HepG2 (cell line): ENCODE measurements at regions not wholly inside any gene's neighbourhood (a gene's known extent, or its start where the extent isn't known, plus 50 kb on each side); places are given as distances from the start of the nearest gene placed in this dataset.

ENCODE experiments used
- ATAC-seq: fragments of 200-7000 bp; cut with Tn5 transposase; 3 replicates; pipeline ENCODE4 v1.9.1; 2020; ENCODE audit warnings: mild to moderate bottlenecking, moderate library complexity
- BruUV-seq: library from RNA; stranded (reverse); fragments of 400-500 nt; replicated peaks from 2 replicates; lab custom pipeline; 2021; lab: Mats Ljungman, UMichigan
- CTCF ChIA-PET: fragments of 300-600 bp; formaldehyde crosslinking; extraction: SDS; loops from one replicate; lab custom pipeline; 2021; ENCODE audit warnings: low total read pairs, inconsistent platforms, low intra/inter-chr PET ratio; lab: Yijun Ruan, JAX
- POLR2A ChIA-PET: fragments of 350-600 bp; sonication (Branson Sonifier 250); formaldehyde crosslinking; loops from one replicate; lab custom pipeline; 2020; ENCODE audit warnings: antibody characterized with exemption, inconsistent platforms; lab: Yijun Ruan, JAX
- DNase-seq: peaks from one replicate; pipeline ENCODE4 v3.0.0-alpha.2; 2015; ENCODE audit warnings: low spot score
- FAIRE-seq: peaks from 3 replicates; lab custom pipeline; 2011; peaks lifted over from hg19 to GRCh38; lab: Jason Lieb, UNC
- H2AFZ ChIP-seq: one replicate; pipeline ENCODE4 v1.6.1; 2011; ENCODE audit warnings: low read length, inconsistent platforms
- H3K27ac ChIP-seq: fragments of 300-600 bp; 3 replicates; pipeline ENCODE4 v1.8.0; 2011; ENCODE audit warnings: mixed run types, mild to moderate bottlenecking, mixed read lengths, low read length, inconsistent platforms; ENCODE audit not compliant: insufficient read depth; ENCODE audit errors: extremely low read length
- H3K27me3 ChIP-seq, 2 experiments: fragments of 200-600 bp in 1 of 2; 2 replicates in 1 of 2; 3 replicates in 1 of 2; pipeline versions ENCODE4 v1.6.0 to v1.8.0; 2011; ENCODE audit warnings: low read length in 2 of 2, mild to moderate bottlenecking in 2 of 2, moderate library complexity in 2 of 2, inconsistent platforms in 1 of 2; ENCODE audit not compliant: insufficient read depth in 2 of 2, control insufficient read depth in 1 of 2
- H3K36me3 ChIP-seq, 2 experiments: fragments of 200-600 bp in 1 of 2; replicated peaks in 1 of 2; 2 replicates in 1 of 2; 3 replicates in 1 of 2; pipeline versions ENCODE4 v1.5.1 to v1.8.0; 2011; ENCODE audit warnings: low read length in 2 of 2, inconsistent platforms in 1 of 2; ENCODE audit not compliant: insufficient read depth in 2 of 2, control insufficient read depth in 1 of 2
- H3K4me1 ChIP-seq: 2 replicates; pipeline ENCODE4 v1.5.1; 2012; ENCODE audit warnings: low read length, inconsistent platforms; ENCODE audit not compliant: insufficient read depth
- H3K4me2 ChIP-seq: 2 replicates; pipeline ENCODE4 v1.6.0; 2011; ENCODE audit warnings: low read depth, low read length, inconsistent platforms
- H3K4me3 ChIP-seq, 3 experiments: fragments of 200-600 bp in 1 of 3; sonication (generic), shearing (Covaris generic) in 1 of 3; replicated peaks in 1 of 3; 2 replicates each; pipeline ENCODE4 v1.5.1; 2011 to 2016; ENCODE audit warnings: low read length in 3 of 3, inconsistent platforms in 2 of 3, low read depth in 2 of 3, mild to moderate bottlenecking in 2 of 3, control low read depth in 1 of 3, mixed read lengths in 1 of 3; ENCODE audit not compliant: insufficient read depth in 1 of 3
- H3K79me2 ChIP-seq: one replicate; pipeline ENCODE4 v1.6.1; 2011; ENCODE audit warnings: low read length, inconsistent platforms; ENCODE audit not compliant: insufficient read depth
- H3K9ac ChIP-seq: 2 replicates; pipeline ENCODE4 v1.6.0; 2011; ENCODE audit warnings: mild to moderate bottlenecking, low read depth, low read length, inconsistent platforms; ENCODE audit not compliant: insufficient read depth
- H3K9me3 ChIP-seq: 2 replicates; pipeline ENCODE4 v1.5.1; 2012; ENCODE audit warnings: mild to moderate bottlenecking, low read length
- H4K20me1 ChIP-seq: 2 replicates; pipeline ENCODE4 v1.6.0; 2011; ENCODE audit warnings: inconsistent platforms, mild to moderate bottlenecking, low read length, moderate library complexity; ENCODE audit not compliant: insufficient read depth
- IRF2 ChIP-seq: IDR thresholded peaks from 2 replicates; pipeline ENCODE4 v1.6.1; 2018; ENCODE audit warnings: missing genetic modification reagents, missing compliant biosample characterization
- KDM5B ChIP-seq: sonication (generic); formaldehyde crosslinking; IDR thresholded peaks from 2 replicates; pipeline ENCODE4 v1.4.0; 2020; ENCODE audit warnings: missing genetic modification reagents, mild to moderate bottlenecking, borderline replicate concordance
- SUZ12 ChIP-seq: fragments of 150-350 bp; IDR thresholded peaks from 2 replicates; pipeline ENCODE4 v1.6.1; 2014; ENCODE audit warnings: low read depth, low read length
- ZNF30 ChIP-seq: sonication (generic); formaldehyde crosslinking; IDR thresholded peaks from 2 replicates; pipeline ENCODE4 v1.5.0; 2020; ENCODE audit warnings: mild to moderate bottlenecking, missing genetic modification reagents
- in situ Hi-C: cut with HindIII; loops from 2 replicates; pipeline ENCODE4 v1.10.0; 2017; ENCODE audit warnings: low pct_unique_long_range_greater_than_20kb; ENCODE audit not compliant: extremely low pct_ligation_motif_present
- intact Hi-C: fragments of 100-400 bp; cut with micrococcal nuclease; formaldehyde crosslinking; loops from one replicate; pipeline ENCODE4 v1.10.0; 2022; ENCODE audit not compliant: unreplicated experiment
- TF ChIP-seq, protein P1 (sequence below): fragments of 450-650 bp; IDR thresholded peaks from 2 replicates; pipeline ENCODE4 v1.6.1; 2017; ENCODE audit warnings: mild to moderate bottlenecking
- TF ChIP-seq, protein P2 (sequence below): sonication (generic); formaldehyde crosslinking; conservative IDR thresholded peaks from 2 replicates; pipeline ENCODE4 v1.4.0; 2020; ENCODE audit warnings: missing genetic modification reagents
- TF ChIP-seq, protein P3 (sequence below): sonication (generic); formaldehyde crosslinking; IDR thresholded peaks from 2 replicates; pipeline ENCODE4 v1.4.0; 2020; ENCODE audit warnings: low read depth, missing genetic modification reagents

DNA sequence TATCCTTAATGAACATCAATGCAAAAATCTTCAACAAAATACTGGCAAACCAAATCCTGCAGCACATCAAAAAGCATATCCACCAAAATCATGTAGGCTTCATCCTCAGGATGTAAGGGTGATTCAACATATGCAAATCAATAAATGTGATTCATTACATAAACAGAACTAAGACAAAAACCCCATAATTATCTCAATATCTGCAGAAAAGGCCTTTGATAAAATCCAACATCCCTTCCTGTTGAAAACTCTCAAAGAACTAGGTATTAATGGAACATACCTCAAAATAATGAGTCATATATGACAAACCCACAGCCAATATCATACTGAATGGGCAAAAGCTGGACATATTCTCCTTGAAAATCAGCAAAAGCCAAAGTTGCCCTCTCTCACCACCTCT lies 54.6 kb upstream of the DEPDC1 start:
- no peaks in the 10 kb centered on the region for H3K79me2 ChIP-seq
- ChIA-PET POLR2A (no interaction called here), CTCF (no interaction called here)
- H3K9ac ChIP-seq, result no peak overlapping the region
- peaks cover 89% of the 10 kb centered on the region for H3K9me3 ChIP-seq
- H2AFZ ChIP-seq, result no peak overlapping the region
- FAIRE-seq (no peak), ATAC-seq (no peak), DNase-seq (no peak)
- intact Hi-C loops, result no loop called here
- no peaks in the 10 kb centered on the region for H4K20me1 ChIP-seq
- no TSS peak for BruUV-seq
- in situ Hi-C loops, result no loop called here
- TF ChIP-seq, protein P1, sequence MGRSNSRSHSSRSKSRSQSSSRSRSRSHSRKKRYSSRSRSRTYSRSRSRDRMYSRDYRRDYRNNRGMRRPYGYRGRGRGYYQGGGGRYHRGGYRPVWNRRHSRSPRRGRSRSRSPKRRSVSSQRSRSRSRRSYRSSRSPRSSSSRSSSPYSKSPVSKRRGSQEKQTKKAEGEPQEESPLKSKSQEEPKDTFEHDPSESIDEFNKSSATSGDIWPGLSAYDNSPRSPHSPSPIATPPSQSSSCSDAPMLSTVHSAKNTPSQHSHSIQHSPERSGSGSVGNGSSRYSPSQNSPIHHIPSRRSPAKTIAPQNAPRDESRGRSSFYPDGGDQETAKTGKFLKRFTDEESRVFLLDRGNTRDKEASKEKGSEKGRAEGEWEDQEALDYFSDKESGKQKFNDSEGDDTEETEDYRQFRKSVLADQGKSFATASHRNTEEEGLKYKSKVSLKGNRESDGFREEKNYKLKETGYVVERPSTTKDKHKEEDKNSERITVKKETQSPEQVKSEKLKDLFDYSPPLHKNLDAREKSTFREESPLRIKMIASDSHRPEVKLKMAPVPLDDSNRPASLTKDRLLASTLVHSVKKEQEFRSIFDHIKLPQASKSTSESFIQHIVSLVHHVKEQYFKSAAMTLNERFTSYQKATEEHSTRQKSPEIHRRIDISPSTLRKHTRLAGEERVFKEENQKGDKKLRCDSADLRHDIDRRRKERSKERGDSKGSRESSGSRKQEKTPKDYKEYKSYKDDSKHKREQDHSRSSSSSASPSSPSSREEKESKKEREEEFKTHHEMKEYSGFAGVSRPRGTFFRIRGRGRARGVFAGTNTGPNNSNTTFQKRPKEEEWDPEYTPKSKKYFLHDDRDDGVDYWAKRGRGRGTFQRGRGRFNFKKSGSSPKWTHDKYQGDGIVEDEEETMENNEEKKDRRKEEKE, result no peak
- TF ChIP-seq IRF2, result no peak
- no peak for TF ChIP-seq KDM5B (CRISPR knock-in tag)
- TF ChIP-seq, protein P2, sequence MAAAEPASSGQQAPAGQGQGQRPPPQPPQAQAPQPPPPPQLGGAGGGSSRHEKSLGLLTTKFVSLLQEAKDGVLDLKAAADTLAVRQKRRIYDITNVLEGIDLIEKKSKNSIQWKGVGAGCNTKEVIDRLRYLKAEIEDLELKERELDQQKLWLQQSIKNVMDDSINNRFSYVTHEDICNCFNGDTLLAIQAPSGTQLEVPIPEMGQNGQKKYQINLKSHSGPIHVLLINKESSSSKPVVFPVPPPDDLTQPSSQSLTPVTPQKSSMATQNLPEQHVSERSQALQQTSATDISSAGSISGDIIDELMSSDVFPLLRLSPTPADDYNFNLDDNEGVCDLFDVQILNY (CRISPR knock-in tag), result no peak
- TF ChIP-seq SUZ12, result no peak
- TF ChIP-seq ZNF30, result no peak
- TF ChIP-seq, protein P3, sequence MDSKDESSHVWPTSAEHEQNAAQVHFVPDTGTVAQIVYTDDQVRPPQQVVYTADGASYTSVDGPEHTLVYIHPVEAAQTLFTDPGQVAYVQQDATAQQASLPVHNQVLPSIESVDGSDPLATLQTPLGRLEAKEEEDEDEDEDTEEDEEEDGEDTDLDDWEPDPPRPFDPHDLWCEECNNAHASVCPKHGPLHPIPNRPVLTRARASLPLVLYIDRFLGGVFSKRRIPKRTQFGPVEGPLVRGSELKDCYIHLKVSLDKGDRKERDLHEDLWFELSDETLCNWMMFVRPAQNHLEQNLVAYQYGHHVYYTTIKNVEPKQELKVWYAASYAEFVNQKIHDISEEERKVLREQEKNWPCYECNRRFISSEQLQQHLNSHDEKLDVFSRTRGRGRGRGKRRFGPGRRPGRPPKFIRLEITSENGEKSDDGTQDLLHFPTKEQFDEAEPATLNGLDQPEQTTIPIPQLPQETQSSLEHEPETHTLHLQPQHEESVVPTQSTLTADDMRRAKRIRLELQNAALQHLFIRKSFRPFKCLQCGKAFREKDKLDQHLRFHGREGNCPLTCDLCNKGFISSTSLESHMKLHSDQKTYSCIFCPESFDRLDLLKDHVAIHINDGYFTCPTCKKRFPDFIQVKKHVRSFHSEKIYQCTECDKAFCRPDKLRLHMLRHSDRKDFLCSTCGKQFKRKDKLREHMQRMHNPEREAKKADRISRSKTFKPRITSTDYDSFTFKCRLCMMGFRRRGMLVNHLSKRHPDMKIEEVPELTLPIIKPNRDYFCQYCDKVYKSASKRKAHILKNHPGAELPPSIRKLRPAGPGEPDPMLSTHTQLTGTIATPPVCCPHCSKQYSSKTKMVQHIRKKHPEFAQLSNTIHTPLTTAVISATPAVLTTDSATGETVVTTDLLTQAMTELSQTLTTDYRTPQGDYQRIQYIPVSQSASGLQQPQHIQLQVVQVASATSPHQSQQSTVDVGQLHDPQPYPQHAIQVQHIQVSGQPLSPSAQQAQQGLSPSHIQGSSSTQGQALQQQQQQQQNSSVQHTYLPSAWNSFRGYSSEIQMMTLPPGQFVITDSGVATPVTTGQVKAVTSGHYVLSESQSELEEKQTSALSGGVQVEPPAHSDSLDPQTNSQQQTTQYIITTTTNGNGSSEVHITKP, result no peak
- no peak overlapping the region for H3K4me3 ChIP-seq
- no peaks in the 10 kb centered on the region for H3K27me3 ChIP-seq
- H3K4me2 ChIP-seq, result no peak overlapping the region
- no peak overlapping the region for H3K27ac ChIP-seq
- no peaks in the 10 kb centered on the region for H3K36me3 ChIP-seq
- H3K4me1 ChIP-seq, result no peaks in the 10 kb centered on the region
